Neural cell (in vitro differentiated cells): ENCODE measurements at regions not wholly inside any gene's neighbourhood (a gene's known extent, or its start where the extent isn't known, plus 50 kb on each side); places are given as distances from the start of the nearest gene placed in this dataset.

Experiments used
- H2AFZ ChIP-seq: fragments of 200-600, 300-800 bp; sonication (generic), shearing (Covaris generic); 2 replicates; pipeline ENCODE4 v1.6.0; 2014; ENCODE audit warnings: low read depth, mild to moderate bottlenecking, antibody characterized with exemption, low read length, moderate library complexity
- H3F3A ChIP-seq: fragments of 200-600 bp; shearing (Covaris generic); 2 replicates; pipeline ENCODE4 v1.6.1; 2016; ENCODE audit warnings: mild to moderate bottlenecking, moderate library complexity, mixed read lengths, antibody characterized with exemption, low read length; ENCODE audit not compliant: insufficient read depth, poor library complexity, severe bottlenecking
- H3K27ac ChIP-seq: fragments of 200-600, 300-800 bp; sonication (generic), shearing (Covaris generic); 2 replicates; pipeline ENCODE4 v1.5.1; 2014; ENCODE audit warnings: mild to moderate bottlenecking, low read length, moderate library complexity
- H3K27me3 ChIP-seq: fragments of 300-800, 200-600 bp; sonication (generic), shearing (Covaris generic); 2 replicates; pipeline ENCODE4 v1.6.0; 2014; ENCODE audit warnings: mild to moderate bottlenecking, low read depth, low read length, moderate library complexity; ENCODE audit not compliant: insufficient read depth
- H3K36me3 ChIP-seq: fragments of 300-800, 200-600 bp; sonication (generic), shearing (Covaris generic); 2 replicates; pipeline ENCODE4 v1.5.1; 2014; ENCODE audit warnings: mild to moderate bottlenecking, antibody characterized with exemption, low read length, moderate library complexity; ENCODE audit not compliant: insufficient read depth
- H3K4me2 ChIP-seq: fragments of 300-800, 200-600 bp; sonication (generic), shearing (Covaris generic); 2 replicates; pipeline ENCODE4 v1.6.0; 2014; ENCODE audit warnings: mild to moderate bottlenecking, low read length
- H3K4me3 ChIP-seq: fragments of 300-800, 200-600 bp; sonication (generic), shearing (Covaris generic); 2 replicates; pipeline ENCODE4 v1.5.1; 2014; ENCODE audit warnings: mild to moderate bottlenecking, low read length, moderate library complexity
- H3K79me2 ChIP-seq: fragments of 200-600 bp; shearing (Covaris generic); replicated peaks from 2 replicates; pipeline ENCODE4 v1.6.0; 2014; ENCODE audit warnings: mild to moderate bottlenecking, low read length, moderate library complexity; ENCODE audit not compliant: insufficient read depth
- H3K9ac ChIP-seq: fragments of 300-800, 200-600 bp; sonication (generic), shearing (Covaris generic); 2 replicates; pipeline ENCODE4 v1.6.1; 2016; ENCODE audit warnings: mild to moderate bottlenecking, low read length, mixed read lengths
- H3K9me2 ChIP-seq: fragments of 200-600 bp; shearing (Covaris generic); 2 replicates; pipeline ENCODE4 v1.6.1; 2016; ENCODE audit warnings: mild to moderate bottlenecking, low read length, mixed read lengths; ENCODE audit not compliant: insufficient read depth
- H3K9me3 ChIP-seq: fragments of 200-600, 300-800 bp; sonication (generic), shearing (Covaris generic); 2 replicates; pipeline ENCODE4 v1.6.1; 2016; ENCODE audit warnings: mild to moderate bottlenecking, mixed run types, low read length, moderate library complexity, mixed read lengths
- H4K20me1 ChIP-seq: fragments of 200-600 bp; shearing (Covaris generic); 2 replicates; pipeline ENCODE4 v1.6.1; 2016; ENCODE audit warnings: mild to moderate bottlenecking, mixed run types; ENCODE audit not compliant: insufficient read depth
- CTCF ChIP-seq: fragments of 450-650 bp; IDR thresholded peaks from 2 replicates; pipeline ENCODE4 v1.5.1; 2014; ENCODE audit warnings: antibody characterized with exemption, mild to moderate bottlenecking, moderate library complexity; ENCODE audit not compliant: poor library complexity, severe bottlenecking
- EP300 ChIP-seq: fragments of 450-650 bp; conservative IDR thresholded peaks from 2 replicates; pipeline ENCODE4 v1.6.1; 2014; ENCODE audit warnings: antibody characterized with exemption, mild to moderate bottlenecking, moderate library complexity; ENCODE audit not compliant: poor library complexity, severe bottlenecking
- EZH2 ChIP-seq: fragments of 200-600, 300-800 bp; shearing (Covaris generic), sonication (generic); IDR thresholded peaks from 2 replicates; pipeline ENCODE4 v1.6.1; 2014; ENCODE audit warnings: antibody characterized with exemption, low read length, borderline replicate concordance, mild to moderate bottlenecking; ENCODE audit not compliant: insufficient read depth, poor library complexity, severe bottlenecking
- MXI1 ChIP-seq: fragments of 450-650 bp; conservative IDR thresholded peaks from 2 replicates; pipeline ENCODE4 v1.6.1; 2014; ENCODE audit warnings: antibody characterized with exemption, mild to moderate bottlenecking; ENCODE audit not compliant: poor library complexity, severe bottlenecking
- POLR2AphosphoS5 ChIP-seq: IDR thresholded peaks from 2 replicates; pipeline ENCODE4 v1.6.1; 2012
- RAD21 ChIP-seq: fragments of 450-650 bp; conservative IDR thresholded peaks from 2 replicates; pipeline ENCODE4 v1.6.1; 2014; ENCODE audit warnings: antibody characterized with exemption, mild to moderate bottlenecking, moderate library complexity
- SMC3 ChIP-seq: fragments of 450-650 bp; conservative IDR thresholded peaks from 2 replicates; pipeline ENCODE4 v1.6.1; 2014; ENCODE audit warnings: antibody characterized with exemption, mild to moderate bottlenecking, moderate library complexity; ENCODE audit not compliant: poor library complexity
- TAF1 ChIP-seq: IDR thresholded peaks from 2 replicates; pipeline ENCODE4 v1.6.1; 2012; ENCODE audit warnings: low read depth
- TF ChIP-seq, protein P1 (sequence below): IDR thresholded peaks from 2 replicates; pipeline ENCODE4 v1.6.1; 2012; ENCODE audit warnings: borderline replicate concordance

DNA sequence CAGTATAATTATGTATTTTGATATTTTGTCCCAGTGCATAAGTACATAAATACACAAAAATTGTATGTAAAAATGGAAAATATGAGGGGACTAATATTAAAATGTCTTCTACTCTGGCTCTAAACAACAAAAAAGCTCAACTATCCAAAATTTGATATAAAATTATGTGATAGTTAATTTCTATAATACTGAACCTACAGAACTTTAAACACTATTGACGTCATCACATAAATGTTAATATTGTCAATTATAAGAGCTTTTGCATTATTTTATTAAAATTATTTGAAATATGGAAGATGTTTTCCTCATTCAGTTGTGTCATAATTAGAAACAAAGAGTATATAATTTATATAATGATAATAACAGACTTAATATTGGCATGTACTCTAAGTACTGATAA lies 1139.7 kb upstream of the TMEFF2 start:
- H3K9ac ChIP-seq, result no peak overlapping the region
- H3K36me3 ChIP-seq, result no peaks in the 10 kb centered on the region
- H3K79me2 ChIP-seq, result no peaks in the 10 kb centered on the region

DNA sequence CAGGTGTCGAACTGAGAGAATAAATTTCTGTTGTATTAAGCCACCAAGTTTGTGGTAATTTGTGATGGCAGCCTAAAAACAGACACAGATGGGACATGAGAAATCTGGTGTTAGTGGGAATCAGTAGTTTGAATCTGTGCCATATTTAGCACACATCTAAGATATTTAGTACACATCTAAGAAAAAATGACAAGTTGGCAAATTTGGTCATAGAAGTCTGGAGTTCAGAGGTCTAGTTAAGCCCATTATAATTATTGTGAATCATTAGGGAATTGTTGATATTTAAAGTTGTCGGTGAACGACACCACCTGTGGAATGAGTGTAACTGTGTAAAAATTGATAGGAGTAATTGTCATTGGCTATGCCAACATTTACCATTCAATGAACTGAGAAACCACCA lies 1138.8 kb upstream of the TMEFF2 start:
- H3K9ac ChIP-seq, result no peak overlapping the region
- no peaks in the 10 kb centered on the region for H4K20me1 ChIP-seq
- no peaks in the 10 kb centered on the region for H3K9me2 ChIP-seq
- no peaks in the 10 kb centered on the region for H3F3A ChIP-seq
- no peak overlapping the region for H2AFZ ChIP-seq
- H3K4me3 ChIP-seq, result no peak overlapping the region
- H3K4me2 ChIP-seq, result no peak overlapping the region
- H3K36me3 ChIP-seq, result no peaks in the 10 kb centered on the region
- no peak overlapping the region for H3K27ac ChIP-seq
- no peaks in the 10 kb centered on the region for H3K9me3 ChIP-seq
- no peaks in the 10 kb centered on the region for H3K79me2 ChIP-seq
- H3K27me3 ChIP-seq, result no peaks in the 10 kb centered on the region
- TF ChIP-seq TAF1 (no peak), RAD21 (no peak), MXI1 (no peak), EP300 (no peak), CTCF (no peak)
- TF ChIP-seq, protein P1, sequence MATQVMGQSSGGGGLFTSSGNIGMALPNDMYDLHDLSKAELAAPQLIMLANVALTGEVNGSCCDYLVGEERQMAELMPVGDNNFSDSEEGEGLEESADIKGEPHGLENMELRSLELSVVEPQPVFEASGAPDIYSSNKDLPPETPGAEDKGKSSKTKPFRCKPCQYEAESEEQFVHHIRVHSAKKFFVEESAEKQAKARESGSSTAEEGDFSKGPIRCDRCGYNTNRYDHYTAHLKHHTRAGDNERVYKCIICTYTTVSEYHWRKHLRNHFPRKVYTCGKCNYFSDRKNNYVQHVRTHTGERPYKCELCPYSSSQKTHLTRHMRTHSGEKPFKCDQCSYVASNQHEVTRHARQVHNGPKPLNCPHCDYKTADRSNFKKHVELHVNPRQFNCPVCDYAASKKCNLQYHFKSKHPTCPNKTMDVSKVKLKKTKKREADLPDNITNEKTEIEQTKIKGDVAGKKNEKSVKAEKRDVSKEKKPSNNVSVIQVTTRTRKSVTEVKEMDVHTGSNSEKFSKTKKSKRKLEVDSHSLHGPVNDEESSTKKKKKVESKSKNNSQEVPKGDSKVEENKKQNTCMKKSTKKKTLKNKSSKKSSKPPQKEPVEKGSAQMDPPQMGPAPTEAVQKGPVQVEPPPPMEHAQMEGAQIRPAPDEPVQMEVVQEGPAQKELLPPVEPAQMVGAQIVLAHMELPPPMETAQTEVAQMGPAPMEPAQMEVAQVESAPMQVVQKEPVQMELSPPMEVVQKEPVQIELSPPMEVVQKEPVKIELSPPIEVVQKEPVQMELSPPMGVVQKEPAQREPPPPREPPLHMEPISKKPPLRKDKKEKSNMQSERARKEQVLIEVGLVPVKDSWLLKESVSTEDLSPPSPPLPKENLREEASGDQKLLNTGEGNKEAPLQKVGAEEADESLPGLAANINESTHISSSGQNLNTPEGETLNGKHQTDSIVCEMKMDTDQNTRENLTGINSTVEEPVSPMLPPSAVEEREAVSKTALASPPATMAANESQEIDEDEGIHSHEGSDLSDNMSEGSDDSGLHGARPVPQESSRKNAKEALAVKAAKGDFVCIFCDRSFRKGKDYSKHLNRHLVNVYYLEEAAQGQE, result no peak

More for the DNA sequence above, 1139.7 kb upstream of the TMEFF2 start:
- no peak overlapping the region for H3K4me2 ChIP-seq
- H3K4me3 ChIP-seq, result no peak overlapping the region
- no peaks in the 10 kb centered on the region for H3K9me2 ChIP-seq
- H3K27ac ChIP-seq, result no peak overlapping the region
- H3F3A ChIP-seq, result no peaks in the 10 kb centered on the region
- H2AFZ ChIP-seq, result no peak overlapping the region
- no peaks in the 10 kb centered on the region for H3K9me3 ChIP-seq
- H4K20me1 ChIP-seq, result no peaks in the 10 kb centered on the region
- H3K27me3 ChIP-seq, result no peaks in the 10 kb centered on the region
- TF ChIP-seq, protein P1, result no peak
- TF ChIP-seq TAF1 (no peak), EP300 (no peak), EZH2 (no peak), POLR2AphosphoS5 (no peak), CTCF (no peak), RAD21 (no peak), MXI1 (no peak), SMC3 (no peak)
